ENCODE measurements at regions not wholly inside any gene's neighbourhood (a gene's known extent, or its start where the extent isn't known, plus 50 kb on each side); places are given as distances from the start of the nearest gene placed in this dataset.
A peak's percentile ranks its signal among the peaks of the same experiment; 100 is the strongest.

DNA sequence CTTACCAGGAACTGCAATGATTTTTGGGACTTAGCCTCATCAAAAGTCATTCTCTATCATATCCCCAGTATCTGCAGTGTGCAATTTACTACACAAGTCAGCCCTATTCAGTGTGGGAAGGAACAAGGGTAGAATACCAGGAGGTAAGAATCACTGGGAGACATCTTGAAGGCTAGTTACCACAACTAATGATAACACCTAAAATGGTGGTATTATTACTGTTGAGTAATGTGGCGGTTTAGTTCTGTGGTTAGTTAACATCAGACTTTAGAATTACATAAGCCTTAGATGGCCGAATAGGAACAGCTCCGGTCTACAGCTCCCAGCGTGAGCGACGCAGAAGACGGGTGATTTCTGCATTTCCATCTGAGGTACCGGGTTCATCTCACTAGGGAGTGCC lies 567.9 kb upstream of the CDH11 start:
- DNase-seq (ENCODE audit: low spot score in 2 of 2): no peak
- Histone ChIP-seq H3K9me3 (no peaks in the 10 kb centered on the region), H3K4me1 (no peaks in the 10 kb centered on the region), H3K4me3 (no peak overlapping the region), H3K27me3 (no peaks in the 10 kb centered on the region), H3K36me3 (no peaks in the 10 kb centered on the region), H3K27ac (no peak overlapping the region)
- intact Hi-C loops (cut with DNase I; ENCODE audit: low total_unique reads): no loop called here
- TF ChIP-seq POLR2A (IDR thresholded peaks at IDR 0.05) (no peak), CTCF (IDR thresholded peaks at IDR 0.05) (no peak), POLR2AphosphoS5 (IDR thresholded peaks at IDR 0.05) (no peak)

DNA sequence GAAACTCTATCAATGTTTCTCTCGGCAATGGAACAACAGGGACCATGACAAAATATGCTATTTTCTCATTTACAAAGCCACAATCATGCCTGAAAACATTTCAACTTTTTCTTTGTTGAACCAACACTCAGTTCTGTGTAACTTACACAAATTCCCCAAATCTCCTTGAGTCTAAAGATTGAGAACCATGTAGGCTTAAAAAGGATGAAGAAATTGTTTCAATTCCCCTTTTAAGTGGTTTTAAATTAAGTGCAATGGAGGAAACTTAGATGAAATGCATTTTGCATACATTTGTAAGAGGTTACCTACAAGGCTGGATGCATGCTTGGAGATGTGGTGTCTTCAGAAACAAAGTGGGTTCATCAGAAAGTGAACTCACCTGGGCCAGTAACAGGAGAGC lies 566.4 kb upstream of the CDH11 start:
- Histone ChIP-seq H3K4me1 (no peaks in the 10 kb centered on the region), H3K9me3 (no peaks in the 10 kb centered on the region), H3K4me3 (no peak overlapping the region), H3K27ac (no peak overlapping the region), H3K36me3 (no peaks in the 10 kb centered on the region), H3K27me3 (no peaks in the 10 kb centered on the region)
- TF ChIP-seq CTCF (IDR thresholded peaks at IDR 0.05) (no peak), POLR2AphosphoS5 (IDR thresholded peaks at IDR 0.05) (no peak), POLR2A (IDR thresholded peaks at IDR 0.05) (no peak)
- intact Hi-C loops (cut with DNase I; ENCODE audit: low total_unique reads): no loop called here
- DNase-seq (ENCODE audit: low spot score in 2 of 2): no peak

DNA sequence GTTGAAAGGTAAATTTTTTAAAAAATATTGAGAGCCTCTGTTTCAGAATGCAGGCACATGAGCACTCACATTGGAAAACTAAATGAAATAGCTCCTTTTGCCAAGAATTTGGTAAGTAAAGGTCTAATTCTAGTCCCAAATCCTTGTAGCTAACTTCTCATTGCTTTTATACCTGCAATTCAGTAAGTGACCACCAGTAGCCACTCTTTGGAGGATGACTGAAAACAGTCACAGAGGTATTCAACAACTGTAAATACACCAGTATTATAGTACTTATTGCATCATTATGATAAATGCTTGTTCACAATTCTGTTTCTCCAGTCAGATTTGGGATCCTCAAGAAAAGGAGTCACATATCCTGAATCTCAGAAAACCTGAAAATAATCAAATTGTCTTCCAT lies 562.4 kb upstream of the CDH11 start:
- intact Hi-C loops (cut with DNase I; ENCODE audit: low total_unique reads): no loop called here
- no peak for DNase-seq (ENCODE audit: low spot score in 2 of 2)
- no peaks in the 10 kb centered on the region for H3K9me3 ChIP-seq
- TF ChIP-seq POLR2A (IDR thresholded peaks at IDR 0.05): no peak
- H3K36me3 ChIP-seq: no peaks in the 10 kb centered on the region
- H3K4me3 ChIP-seq: no peak overlapping the region
- H3K27ac ChIP-seq: no peak overlapping the region
- no peaks in the 10 kb centered on the region for H3K27me3 ChIP-seq
- no peaks in the 10 kb centered on the region for H3K4me1 ChIP-seq

DNA sequence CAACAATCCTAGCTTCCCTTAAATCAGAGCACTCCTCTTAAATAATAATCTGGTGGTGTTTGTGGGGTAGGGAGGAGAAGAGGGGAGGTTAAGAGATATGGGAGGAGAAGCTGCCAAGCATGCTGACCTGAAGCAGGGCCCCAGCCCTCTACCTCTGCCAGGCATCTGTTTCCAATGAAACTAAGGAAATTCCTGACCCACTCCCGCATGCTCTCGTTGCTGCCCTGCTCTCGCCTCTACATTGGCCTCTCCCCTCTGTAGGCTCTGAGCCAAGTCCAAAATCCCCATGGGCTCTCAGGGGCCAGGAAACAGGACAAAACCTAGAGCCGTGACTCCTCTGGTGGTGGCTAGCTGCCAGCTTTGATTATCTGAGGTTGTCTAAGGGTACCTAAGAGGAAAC lies 559.5 kb upstream of the CDH11 start:
- no peak for TF ChIP-seq POLR2A (IDR thresholded peaks at IDR 0.05)
- TF ChIP-seq POLR2AphosphoS5 (IDR thresholded peaks at IDR 0.05): no peak
- no peak for TF ChIP-seq CTCF (IDR thresholded peaks at IDR 0.05)
- intact Hi-C loops (cut with DNase I; ENCODE audit: low total_unique reads): no loop called here
- Histone ChIP-seq H3K9me3 (no peaks in the 10 kb centered on the region), H3K4me3 (no peak overlapping the region), H3K27ac (peak overlapping the region in 1 of 2 donors; percentile 43), H3K4me1 (no peaks in the 10 kb centered on the region), H3K36me3 (no peaks in the 10 kb centered on the region), H3K27me3 (no peaks in the 10 kb centered on the region)
- no peak for DNase-seq (ENCODE audit: low spot score in 2 of 2)

GRCh38 chr16:65679785-65680184 lies 557.9 kb upstream of the CDH11 start:
- H3K4me1 ChIP-seq: no peaks in the 10 kb centered on the region
- H3K27ac ChIP-seq: no peak overlapping the region
- H3K4me3 ChIP-seq: no peak overlapping the region
- H3K27me3 ChIP-seq: no peaks in the 10 kb centered on the region
- intact Hi-C loops (cut with DNase I; ENCODE audit: low total_unique reads): no loop called here
- no peaks in the 10 kb centered on the region for H3K36me3 ChIP-seq
- no peak for DNase-seq (ENCODE audit: low spot score in 2 of 2)
- no peaks in the 10 kb centered on the region for H3K9me3 ChIP-seq
- no peak for TF ChIP-seq POLR2AphosphoS5 (IDR thresholded peaks at IDR 0.05)
- TF ChIP-seq CTCF (IDR thresholded peaks at IDR 0.05): no peak
- no peak for TF ChIP-seq POLR2A (IDR thresholded peaks at IDR 0.05)

- Histone ChIP-seq H3K9me3 (no peaks in the 10 kb centered on the region), H3K36me3 (no peaks in the 10 kb centered on the region), H3K4me3 (no peak overlapping the region), H3K27ac (no peak overlapping the region), H3K4me1 (no peaks in the 10 kb centered on the region), H3K27me3 (no peaks in the 10 kb centered on the region)
- no peak for TF ChIP-seq CTCF (IDR thresholded peaks at IDR 0.05)
- no peak for TF ChIP-seq POLR2A (IDR thresholded peaks at IDR 0.05)
- intact Hi-C loops (cut with DNase I; ENCODE audit: low total_unique reads): no loop called here
- no peak for DNase-seq (ENCODE audit: low spot score in 2 of 2)
These were observed 553.3 kb upstream of the CDH11 start for GRCh38 chr16:65675161-65675560.

Data from breast epithelium (tissue), 4 donors.